LNCAP (cell line): ENCODE measurements at regions not wholly inside any gene's neighbourhood (a gene's known extent, or its start where the extent isn't known, plus 50 kb on each side); places are given as distances from the start of the nearest gene placed in this dataset.

Experiments
- CTCF ChIP-seq: fragments of 450-650 bp; IDR thresholded peaks from 2 replicates; pipeline ENCODE4 v1.5.1; 2017; ENCODE audit warnings: mild to moderate bottlenecking

- no peak for TF ChIP-seq CTCF
These were observed 452.6 kb downstream of the CDH2 start for GRCh38 chr18:27724362-27724761.

- TF ChIP-seq CTCF = no peak
These were observed 453.8 kb downstream of the CDH2 start for GRCh38 chr18:27723168-27723567.

- TF ChIP-seq CTCF = no peak
These were observed 457.2 kb downstream of the CDH2 start for GRCh38 chr18:27719680-27720079.

- no peak for TF ChIP-seq CTCF
These were observed 459.1 kb downstream of the CDH2 start for GRCh38 chr18:27717816-27718215.

GRCh38 chr18:27717250-27717649 is 459.7 kb downstream of the CDH2 start:
- no peak for TF ChIP-seq CTCF

- TF ChIP-seq CTCF = no peak
These were observed 461.2 kb downstream of the CDH2 start for GRCh38 chr18:27715751-27716150.

- TF ChIP-seq CTCF = no peak
These were observed 463.2 kb downstream of the CDH2 start for GRCh38 chr18:27713738-27714095.

GRCh38 chr18:27713037-27713737 is 463.7 kb downstream of the CDH2 start:
- TF ChIP-seq CTCF = no peak
